Activated CD4-positive, alpha-beta T cell treated with anti-CD3 and anti-CD28 coated beads, Interleukin-2, amount 50 U/mL, for 16 hours (primary cell): ENCODE measurements at regions not wholly inside any gene's neighbourhood (a gene's known extent, or its start where the extent isn't known, plus 50 kb on each side); places are given as distances from the start of the nearest gene placed in this dataset.

Experiments used
- DNase-seq: peaks from one replicate; pipeline ENCODE4 v3.0.0-alpha.2; 2020

DNA sequence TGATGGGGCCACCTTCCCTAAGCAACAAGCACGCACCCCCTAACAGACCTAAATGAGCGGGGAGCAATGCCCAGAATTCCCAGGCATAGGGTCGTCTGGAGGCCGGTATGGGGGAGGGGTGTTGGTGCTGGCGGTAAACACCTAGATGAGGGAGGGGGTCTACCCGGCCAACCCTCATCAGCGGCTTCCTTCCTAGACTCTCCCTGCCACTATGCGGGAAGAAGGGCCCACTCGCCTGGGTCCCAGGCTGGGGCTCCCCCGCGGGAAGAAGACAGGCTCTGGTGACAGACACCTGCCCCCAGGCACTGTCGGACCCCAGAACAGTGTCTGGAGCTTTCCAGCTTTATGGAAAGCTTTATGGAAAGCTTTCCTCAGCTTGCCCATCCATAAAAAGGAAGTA lies 519.0 kb upstream of the SEMA6A start:
- DNase-seq, result no peak

DNA sequence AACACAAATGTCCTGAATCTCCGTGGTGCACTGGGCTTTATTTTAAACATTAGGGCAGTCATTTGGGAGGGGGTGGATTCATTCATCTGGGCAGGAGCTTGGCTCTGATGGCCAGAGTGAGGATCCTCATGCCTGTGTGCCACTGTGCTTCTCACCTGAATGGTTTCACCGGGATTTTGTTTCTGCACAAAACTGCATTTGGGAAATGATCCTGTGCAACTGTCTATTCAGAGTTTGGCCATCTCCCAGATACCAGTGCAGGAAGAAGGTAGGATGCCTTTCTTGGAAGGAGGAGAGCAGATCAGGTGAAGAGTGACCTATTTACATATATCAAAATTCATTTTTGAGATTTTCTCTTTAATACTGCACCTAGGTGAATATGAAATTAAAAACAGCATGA lies 514.4 kb upstream of the SEMA6A start:
- DNase-seq, result no peak

DNA sequence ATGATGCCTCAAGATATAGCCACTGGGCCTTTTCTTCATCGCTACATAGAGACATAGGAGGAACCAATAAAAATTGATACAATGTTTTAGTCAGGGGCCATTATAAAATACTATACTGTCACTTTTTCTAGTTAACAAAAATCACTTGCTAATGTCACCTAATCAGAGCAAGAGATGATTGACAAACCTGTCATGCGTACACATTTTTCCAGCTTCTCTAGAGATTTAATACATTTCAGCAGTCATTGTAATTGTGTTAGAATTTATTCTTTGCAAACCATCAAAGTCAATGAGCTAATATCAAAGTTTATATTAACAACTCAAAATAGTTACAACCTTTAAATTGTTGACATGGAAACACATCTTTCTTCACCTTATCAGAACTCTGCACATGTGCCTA lies 513.6 kb upstream of the SEMA6A start:
- no peak for DNase-seq

DNA sequence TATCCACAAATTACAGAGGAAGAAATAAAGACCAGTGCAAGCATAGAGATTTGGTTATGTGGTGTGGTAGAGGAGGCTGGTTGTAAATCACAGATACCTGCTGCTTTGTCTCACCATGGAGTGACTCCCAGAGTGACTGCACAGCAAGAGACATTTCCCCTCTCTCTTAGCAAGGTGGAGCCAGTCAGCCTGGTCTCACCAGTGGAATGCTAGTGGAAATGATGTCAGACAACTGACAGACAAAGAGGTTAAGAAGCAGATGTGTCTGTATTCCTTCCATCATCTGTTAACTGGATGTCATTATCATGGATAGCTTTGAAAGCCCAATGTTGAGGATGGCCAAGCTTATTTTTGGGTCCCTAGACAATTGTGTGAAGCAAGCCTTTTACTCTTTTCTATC lies 509.4 kb upstream of the SEMA6A start:
- no peak for DNase-seq

DNA sequence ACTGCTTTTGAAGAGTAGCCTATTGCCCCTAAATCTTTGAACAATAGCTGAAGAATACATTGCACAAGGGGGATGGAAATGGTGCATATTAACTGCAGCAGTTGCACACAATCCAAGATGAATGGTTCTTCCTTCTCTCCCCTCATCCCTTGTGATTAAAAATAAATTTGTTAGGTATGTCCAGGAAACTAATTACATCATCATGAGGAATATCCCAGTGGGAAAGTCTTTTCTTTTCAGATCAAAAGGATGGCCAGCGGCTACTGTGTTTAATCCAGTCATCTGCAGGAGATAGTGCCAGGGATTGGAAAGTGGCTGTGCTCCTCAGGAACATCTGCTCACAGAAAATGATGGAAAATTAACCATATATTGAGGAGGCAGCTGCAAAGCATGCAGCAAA lies 508.4 kb upstream of the SEMA6A start:
- no peak for DNase-seq

DNA sequence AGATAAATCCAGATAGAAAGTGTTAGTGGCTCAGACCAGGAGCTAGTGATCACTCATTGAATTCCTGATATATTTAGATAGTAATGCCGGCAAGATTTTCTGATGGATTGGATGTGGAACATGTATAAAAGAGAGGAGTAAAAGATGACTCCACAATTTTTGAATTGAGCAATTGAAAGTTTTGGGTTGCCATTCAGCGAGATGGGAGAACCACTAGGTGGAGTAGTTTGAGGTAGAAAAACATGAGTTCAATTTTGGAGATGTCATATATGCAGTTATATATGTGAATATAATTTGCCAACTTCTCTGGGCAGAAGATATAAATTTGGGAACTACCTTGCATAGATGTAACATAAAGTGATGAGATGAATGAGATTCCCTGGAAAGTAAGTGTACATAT lies 502.5 kb upstream of the SEMA6A start:
- DNase-seq, result no peak

DNA sequence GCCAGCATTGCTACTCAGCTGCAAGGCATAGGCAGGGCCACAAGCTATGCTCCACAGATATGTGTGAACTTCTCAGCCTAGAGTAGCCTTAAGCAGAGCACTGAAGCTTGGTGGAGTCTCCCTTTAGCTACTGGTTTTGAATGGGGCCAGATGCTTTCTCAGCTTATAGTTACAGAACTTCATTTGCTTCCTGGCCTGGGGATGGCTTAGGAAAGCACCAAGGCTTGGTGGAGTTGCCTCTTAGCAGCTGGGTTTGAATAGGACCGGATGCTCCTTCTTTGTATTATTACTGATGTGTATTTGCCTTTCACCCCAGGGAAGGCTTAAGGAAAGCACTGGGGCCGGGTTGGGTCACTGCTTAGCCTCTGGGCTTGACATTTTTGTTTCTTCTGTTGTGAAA lies 497.8 kb upstream of the SEMA6A start:
- DNase-seq, result no peak

DNA sequence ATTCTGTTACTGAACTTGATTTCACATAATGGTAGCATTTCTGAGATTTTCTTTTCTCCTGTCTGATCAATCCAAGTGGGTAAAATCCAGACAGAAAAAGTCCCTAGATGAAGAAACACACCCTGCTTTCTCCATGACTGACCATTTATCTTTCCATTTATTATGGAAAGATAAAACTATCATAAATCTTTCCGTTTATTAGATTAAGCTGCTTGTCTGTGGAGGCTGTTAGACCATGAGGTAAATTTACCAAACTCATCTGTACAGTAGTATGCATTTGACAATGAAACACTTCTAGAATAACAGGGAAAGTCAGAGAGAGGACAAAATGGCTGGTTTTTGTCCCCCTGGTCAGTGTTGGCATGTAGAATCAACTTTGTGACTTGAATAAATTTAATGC lies 491.2 kb upstream of the SEMA6A start:
- no peak for DNase-seq

DNA sequence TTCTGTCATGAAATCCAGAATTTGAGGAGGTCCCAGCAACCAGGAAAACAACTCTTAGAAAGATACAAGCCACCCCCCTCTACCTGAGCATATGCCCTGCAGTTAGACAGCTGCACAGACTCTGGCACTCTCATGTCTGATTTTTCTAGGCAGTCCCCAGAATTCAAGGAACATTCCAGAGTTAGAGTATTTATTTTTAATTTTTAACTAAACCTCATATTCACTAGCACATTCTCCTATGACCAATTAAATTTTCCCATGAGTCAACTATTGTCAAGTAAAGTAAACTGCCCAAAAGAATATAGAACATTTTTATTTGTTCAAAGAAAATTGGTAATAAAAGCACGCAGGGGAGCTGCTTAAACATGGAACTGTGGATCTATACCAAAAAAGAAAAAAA lies 490.5 kb upstream of the SEMA6A start:
- no peak for DNase-seq

DNA sequence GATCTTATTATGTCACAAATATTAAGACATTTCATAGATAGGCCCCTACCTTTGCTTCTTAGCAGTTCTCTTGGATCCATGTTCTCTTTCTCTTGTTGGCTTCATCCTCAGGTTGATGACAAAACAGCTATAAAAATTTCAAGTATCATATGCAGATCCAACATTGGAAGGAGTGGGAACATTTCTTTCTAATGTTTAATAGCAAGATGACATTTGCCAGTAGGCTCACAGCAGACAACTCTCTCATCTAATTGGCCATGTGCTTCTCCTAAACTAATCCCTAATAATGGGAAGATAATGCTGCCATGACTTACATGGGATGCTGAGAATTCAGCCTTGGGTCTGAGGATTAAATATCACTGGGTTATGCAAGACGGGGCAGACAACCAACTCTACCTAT lies 485.5 kb upstream of the SEMA6A start:
- DNase-seq, result no peak

DNA sequence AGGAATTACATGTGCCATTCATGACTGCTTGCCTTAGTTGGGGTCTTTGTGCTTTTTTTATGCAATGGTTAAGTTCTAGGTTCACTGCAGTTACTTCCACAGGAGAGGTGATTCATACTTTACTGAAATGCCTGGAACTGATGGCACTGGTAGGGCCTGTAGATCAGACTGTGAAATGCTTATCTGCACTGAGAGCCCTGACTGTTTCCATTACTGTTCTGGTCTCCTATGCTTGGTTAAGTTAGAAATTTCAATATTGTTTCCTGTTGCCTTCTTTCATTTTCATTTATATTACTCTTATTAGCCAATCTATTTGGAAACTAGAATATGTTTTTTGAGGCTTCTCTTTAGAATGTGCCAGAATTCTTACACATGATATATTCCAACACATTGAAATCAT lies 484.1 kb upstream of the SEMA6A start:
- no peak for DNase-seq

DNA sequence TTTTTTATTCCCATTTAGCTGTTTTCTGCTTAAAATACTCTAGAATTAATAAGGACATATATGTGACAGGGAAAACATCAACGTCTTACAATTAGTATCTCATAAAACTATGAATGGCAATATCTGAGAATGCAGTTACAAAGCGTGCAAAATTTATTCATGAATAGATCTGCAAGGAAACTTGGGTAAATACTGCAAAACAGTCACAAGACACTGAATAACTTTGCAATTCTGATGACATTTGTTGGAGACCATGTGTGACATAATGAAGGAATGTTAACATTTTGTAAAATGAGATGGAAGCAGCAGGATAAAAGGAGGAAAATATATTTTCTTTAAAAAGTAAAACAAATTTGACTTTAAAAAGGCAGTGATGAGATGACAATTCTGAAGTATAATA lies 480.9 kb upstream of the SEMA6A start:
- DNase-seq, result no peak

DNA sequence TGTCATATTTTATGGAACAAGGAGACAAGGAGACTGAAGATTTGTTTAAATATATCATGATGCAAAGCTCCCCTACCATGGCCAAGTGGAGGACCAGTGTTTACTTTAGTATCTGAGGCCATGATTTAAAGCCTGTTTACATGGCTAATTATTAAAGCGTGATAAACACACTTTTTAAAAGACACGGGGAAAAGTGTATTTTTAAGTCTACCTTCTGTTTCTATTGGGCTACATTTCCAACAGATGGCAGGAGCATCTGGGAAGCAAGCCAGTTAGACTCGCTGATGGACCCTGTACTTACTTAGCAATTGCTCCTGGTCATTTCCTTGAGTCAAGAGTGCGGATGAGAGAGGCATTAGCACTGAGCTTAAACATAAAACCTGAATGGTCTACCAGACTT lies 480.3 kb upstream of the SEMA6A start:
- no peak for DNase-seq

DNA sequence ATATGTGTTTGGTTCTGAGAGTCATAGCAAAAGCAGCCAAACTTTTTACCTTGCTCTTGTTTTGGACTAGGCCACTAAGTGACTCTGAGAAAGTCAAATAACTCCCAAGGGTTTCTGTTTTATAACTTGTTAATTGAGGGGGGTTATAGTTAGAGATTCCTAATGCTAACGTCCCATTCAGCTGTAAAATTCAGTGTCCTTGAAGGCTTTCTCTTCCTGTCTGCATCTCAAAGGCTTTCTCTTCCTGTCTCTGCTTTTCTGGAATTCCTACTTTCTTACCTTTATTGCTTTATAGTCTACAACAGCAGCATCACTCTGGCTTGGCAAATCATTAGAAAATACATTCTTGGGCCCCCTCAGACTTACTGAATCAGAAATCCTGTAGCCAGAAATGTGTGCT lies 479.5 kb upstream of the SEMA6A start:
- no peak for DNase-seq

DNA sequence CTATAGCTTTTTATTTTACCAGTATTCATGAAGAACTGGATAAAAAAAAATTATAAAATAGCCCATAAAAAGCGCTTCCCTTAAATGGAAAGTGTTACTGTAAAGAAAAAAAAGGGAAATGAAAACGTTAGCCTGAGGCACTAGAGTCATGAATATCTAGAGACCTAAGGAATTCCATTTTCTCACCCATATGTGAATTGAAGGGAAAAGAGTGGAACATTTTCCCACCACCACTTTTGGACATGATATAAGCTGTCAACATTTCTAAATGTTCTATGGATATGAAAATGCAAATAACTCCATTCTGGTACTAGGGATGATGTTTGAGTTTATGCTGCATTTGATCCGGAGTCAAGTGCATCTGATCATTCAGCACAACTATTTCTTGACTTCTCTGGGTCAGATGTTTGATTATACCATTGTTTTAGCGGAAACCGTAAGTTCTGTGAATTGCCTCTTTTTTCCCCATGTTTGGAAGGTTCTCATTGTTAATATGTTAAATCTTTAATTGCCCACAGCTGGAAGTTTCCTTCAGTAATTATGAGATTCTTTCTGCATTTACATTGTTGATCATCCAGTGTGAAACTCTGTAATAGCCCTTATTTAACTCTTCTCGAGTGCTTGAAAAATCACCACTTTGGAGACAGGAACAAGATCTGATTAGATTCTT lies 467.4 kb upstream of the SEMA6A start:
- DNase-seq, result no peak

DNA sequence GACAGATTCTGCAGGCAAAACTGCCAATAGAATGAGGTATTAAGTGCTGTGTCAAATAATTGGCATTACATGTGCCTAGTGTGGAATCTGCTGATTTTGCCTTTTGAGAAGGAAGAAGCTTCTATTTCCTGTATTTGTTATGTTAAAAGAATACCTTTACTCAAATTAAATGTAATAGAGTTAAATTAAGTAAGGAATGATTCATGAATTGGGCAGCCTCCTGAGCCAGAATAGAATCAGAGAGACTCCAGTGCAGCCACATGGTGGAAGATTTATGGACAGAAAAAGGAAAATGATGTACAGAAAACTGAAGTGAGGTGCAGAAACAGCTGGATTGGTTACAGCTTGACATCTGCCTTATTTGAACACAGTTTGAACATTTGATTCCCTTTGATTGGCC lies 464.4 kb upstream of the SEMA6A start:
- no peak for DNase-seq

DNA sequence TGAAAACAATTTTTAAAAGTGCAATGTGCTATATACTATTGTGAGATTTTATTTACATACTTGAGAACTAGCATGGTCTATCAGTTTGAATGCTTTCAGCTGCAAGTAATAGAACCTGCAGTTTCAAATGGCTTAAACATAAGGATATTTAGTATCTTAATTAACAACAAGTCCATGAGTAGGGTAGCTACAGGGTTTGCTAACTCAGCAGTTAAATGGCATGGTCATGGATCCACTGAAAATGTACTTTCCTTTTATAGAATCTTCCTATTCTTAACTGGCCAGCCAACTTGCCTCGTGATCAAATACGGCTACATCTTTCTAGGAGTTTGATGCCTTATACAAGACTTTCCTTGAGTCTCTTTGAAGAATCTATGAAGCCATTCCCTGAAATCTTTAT lies 452.8 kb upstream of the SEMA6A start:
- no peak for DNase-seq

DNA sequence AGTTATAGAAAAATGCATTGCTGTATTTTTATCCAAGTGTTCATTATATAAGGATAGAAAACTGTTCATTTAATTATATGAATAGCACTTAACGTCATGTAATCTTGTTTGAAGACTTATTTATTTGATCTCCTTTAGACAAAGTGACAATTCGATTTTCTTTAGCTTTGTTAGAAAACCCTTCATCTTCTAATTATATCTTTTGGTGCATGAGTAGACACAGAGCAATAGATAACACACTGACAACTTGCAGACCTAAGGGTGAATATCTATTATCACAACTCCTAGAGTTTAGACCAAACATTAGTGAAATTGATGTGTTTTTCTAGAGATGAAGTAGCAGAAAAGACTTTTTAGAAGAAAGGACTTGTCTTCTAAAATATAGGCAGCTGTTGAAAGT lies 446.4 kb upstream of the SEMA6A start:
- DNase-seq, result no peak

DNA sequence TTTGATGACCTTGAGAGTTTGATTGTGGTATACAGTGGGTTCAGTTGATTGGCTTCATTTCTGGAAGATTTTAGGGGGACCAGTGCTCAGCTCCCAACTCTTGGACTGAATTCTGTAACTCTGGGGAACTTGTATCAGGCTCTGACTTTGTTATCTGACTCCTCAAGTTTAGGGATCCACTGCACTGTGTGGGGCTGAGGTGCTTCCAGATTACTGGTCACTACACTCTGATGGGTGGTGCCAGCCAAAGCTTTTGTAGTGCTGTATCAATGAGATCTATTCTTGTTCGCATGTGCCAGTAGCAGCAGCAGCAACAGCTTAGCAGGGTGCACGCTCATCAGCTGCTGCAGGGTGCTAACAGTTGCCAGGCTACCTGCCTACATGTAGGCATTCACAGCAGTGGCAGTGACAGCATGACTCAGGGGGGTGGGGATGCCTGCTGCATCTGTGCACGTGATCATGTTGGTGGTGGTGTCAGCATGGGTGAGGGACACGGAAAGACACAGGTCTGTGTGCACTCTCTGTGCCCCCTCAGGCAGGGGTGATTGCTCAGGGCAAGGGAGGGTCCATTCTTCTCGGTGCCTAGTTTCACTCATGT lies 438.8 kb upstream of the SEMA6A start:
- DNase-seq, result no peak

DNA sequence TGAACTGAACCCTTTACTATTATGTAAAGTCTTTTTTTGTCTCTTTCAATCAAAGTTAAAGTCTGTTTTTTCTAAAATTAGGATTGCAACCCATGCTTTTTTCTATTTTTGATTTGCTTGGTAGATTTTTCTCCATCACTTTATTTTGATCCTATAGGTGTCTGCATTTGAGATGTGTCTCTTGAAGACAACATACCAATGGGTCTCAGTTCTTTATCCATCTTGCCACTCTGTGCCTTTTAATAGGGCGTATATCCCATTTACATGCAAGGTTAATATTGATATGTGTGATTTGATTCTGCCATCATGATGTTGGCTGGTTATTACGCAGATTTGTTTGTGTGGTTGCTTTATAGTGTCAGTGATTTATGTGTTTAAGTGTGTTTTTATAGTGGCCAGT lies 436.0 kb upstream of the SEMA6A start:
- DNase-seq, result no peak

DNA sequence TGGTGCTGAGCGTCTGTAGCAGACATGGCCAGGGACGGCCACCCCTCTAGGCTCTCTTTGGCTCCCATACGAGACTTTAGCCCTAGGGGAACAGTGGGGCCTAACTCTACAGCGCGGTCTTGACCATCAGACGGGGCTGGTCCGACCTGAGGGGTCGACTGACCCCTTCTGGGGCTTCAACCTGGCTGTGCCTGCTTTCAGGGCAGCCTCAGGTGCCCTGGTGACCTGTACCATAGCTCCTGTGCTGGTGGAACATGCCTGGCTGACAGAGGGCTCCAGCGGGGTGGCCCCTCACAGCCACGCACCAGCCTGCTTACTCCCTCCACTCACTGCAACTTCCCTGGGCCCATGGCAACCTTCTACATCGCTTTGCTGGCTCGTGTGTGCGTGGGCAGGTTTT lies 423.4 kb upstream of the SEMA6A start:
- no peak for DNase-seq

DNA sequence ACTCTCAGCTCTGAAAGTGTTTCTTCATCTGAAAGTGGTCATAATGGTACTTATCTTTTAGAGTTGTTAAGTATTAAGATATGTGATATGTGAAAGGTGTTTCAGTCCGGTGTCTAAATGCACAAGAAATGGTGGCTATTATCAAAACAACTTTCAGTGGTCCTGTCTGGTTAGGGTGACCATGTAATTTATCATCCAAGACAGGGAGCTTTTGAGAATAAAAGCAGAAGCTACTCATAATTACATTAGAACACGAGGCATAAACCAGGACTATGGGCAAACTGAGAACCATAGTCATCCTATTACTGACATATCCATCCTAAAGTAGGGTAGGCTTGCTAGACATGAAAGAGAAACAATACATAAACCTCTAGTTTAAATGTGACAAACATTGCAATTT lies 418.1 kb upstream of the SEMA6A start:
- no peak for DNase-seq

DNA sequence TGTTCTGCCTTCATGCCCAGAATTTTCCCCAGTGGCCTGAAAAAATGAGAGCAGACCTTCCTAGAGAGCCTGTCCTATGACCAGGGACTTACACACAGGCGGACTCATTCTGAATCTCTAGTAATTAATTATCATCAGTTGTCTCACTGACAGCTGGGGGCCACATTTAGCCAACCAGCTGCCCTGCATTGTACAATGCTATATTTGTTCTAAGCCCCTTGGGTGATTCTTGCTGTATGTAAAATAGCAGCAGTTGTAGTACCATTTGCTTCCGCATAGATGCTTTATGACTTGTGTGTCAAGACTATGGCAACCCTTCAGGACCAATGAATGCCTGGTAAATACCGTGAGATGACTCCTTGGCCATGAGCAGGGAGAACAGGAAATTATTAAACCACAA lies 415.4 kb upstream of the SEMA6A start:
- DNase-seq, result no peak

DNA sequence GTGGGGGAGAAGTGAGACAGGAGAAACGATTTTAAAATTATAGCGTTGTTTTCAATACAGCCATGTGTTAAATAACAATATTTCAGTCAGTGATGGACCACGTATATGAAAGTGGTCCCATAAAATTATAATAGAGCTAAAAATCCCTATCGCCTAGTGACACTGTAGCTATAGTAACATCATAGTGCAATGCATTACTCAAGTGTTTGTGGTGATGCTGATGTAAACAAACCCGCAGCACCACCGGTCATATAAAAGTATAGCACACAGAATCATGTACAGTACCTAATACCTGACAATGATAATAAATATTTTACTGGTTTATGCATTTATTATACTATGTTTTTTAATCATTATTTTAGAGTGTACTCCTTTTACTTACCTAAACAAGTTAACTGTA lies 407.4 kb upstream of the SEMA6A start:
- no peak for DNase-seq

DNA sequence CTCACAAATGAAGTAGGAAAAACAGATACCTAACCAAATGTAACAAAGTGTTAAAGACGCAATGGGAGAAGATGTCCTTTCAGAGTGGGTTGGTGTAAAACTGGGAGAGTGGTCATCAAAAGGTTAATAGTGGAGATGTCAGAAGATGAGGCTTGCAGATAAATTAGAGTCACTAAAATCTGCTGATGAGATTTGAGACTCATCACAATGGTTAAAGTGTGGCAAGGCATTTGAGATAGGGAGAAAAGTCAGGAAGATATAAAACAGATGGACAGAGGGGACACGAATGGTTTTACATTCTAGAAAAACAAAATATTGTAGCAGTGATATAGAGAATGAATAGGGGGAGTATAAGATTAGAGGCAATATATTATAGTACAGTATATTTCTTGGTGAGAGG lies 406.0 kb upstream of the SEMA6A start:
- DNase-seq, result no peak

DNA sequence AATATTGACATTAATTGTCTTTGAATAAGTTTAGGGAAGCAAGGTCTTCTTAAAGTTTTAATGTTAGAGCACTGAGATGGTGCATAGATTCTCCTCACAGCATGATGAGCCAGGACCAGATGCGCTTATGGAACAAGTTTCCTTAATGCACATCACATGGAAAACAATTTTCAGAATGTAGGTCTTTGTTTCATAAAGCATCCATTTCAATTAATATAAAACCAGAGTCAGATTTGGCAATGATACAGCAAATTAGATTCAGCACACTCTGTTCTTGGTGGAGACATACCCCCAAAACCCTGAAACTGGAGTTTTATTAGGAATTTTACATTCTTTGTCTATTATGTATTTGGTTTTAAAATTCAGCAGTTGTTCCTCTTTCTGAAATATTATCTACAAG lies 402.1 kb upstream of the SEMA6A start:
- no peak for DNase-seq
